IPS-NIHi11 (cell line): ENCODE measurements at regions not wholly inside any gene's neighbourhood (a gene's known extent, or its start where the extent isn't known, plus 50 kb on each side); places are given as distances from the start of the nearest gene placed in this dataset.
"Not testable (repeated sequence)": the region's sequence is repeated elsewhere in the genome, so short reads cannot be mapped to it uniquely, and the experiment has no call there.

Experiments
- DNase-seq: peaks from one replicate; pipeline ENCODE4 v3.0.0; 2012; ENCODE audit warnings: mixed read lengths, low spot score

GRCh38 chr20:1825938-1826445 is 69.2 kb upstream of the SIRPA start:
- no peak for DNase-seq

GRCh38 chr20:1825507-1825906 is 69.7 kb upstream of the SIRPA start:
- DNase-seq, result no peak

GRCh38 chr20:1824834-1825233 is 70.4 kb upstream of the SIRPA start:
- DNase-seq, result no peak

- no peak for DNase-seq
Observed at GRCh38 chr20:1824181-1824580, 71.0 kb upstream of the SIRPA start.

- DNase-seq, result no peak
Observed at GRCh38 chr20:1823450-1823844, 71.8 kb upstream of the SIRPA start.

- no peak for DNase-seq
Observed at GRCh38 chr20:1822564-1823449, 72.4 kb upstream of the SIRPA start.

- no peak for DNase-seq
Observed at GRCh38 chr20:1820138-1821079, 74.8 kb upstream of the SIRPA start.

GRCh38 chr20:1819311-1820137 is 75.7 kb upstream of the SIRPA start:
- peak; percentile 56 for DNase-seq

- DNase-seq, result peak; percentile 50
Observed at GRCh38 chr20:1818895-1819294, 76.3 kb upstream of the SIRPA start.

GRCh38 chr20:1818247-1818840 is 76.9 kb upstream of the SIRPA start:
- DNase-seq, result no peak

GRCh38 chr20:1817577-1818211 is 77.5 kb upstream of the SIRPA start:
- DNase-seq, result no peak

GRCh38 chr20:1816384-1817381 is 78.5 kb upstream of the SIRPA start:
- no peak for DNase-seq

GRCh38 chr20:1815502-1816085 is 79.6 kb upstream of the SIRPA start:
- no peak for DNase-seq

- not testable (repeated sequence) for DNase-seq
Observed at GRCh38 chr20:1814861-1815260, 80.3 kb upstream of the SIRPA start.

GRCh38 chr20:1813674-1814635 is 81.3 kb upstream of the SIRPA start:
- no peak for DNase-seq

- no peak for DNase-seq
Observed at GRCh38 chr20:1813101-1813529, 82.1 kb upstream of the SIRPA start.

- DNase-seq, result peak; percentile 44
Observed at GRCh38 chr20:1811621-1812498, 83.3 kb upstream of the SIRPA start.
